ENCODE measurements at regions not wholly inside any gene's neighbourhood (a gene's known extent, or its start where the extent isn't known, plus 50 kb on each side); places are given as distances from the start of the nearest gene placed in this dataset.

- TF ChIP-seq, protein P1, sequence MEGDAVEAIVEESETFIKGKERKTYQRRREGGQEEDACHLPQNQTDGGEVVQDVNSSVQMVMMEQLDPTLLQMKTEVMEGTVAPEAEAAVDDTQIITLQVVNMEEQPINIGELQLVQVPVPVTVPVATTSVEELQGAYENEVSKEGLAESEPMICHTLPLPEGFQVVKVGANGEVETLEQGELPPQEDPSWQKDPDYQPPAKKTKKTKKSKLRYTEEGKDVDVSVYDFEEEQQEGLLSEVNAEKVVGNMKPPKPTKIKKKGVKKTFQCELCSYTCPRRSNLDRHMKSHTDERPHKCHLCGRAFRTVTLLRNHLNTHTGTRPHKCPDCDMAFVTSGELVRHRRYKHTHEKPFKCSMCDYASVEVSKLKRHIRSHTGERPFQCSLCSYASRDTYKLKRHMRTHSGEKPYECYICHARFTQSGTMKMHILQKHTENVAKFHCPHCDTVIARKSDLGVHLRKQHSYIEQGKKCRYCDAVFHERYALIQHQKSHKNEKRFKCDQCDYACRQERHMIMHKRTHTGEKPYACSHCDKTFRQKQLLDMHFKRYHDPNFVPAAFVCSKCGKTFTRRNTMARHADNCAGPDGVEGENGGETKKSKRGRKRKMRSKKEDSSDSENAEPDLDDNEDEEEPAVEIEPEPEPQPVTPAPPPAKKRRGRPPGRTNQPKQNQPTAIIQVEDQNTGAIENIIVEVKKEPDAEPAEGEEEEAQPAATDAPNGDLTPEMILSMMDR (IDR thresholded peaks at IDR 0.05) = no peak
- no peak for TF ChIP-seq POLR2A (IDR thresholded peaks at IDR 0.05)
These were observed 240.1 kb downstream of the HGF start for GRCh38 chr7:81529785-81530184.

All from thyroid gland (tissue), 4 donors.